Keratinocyte (primary cell): ENCODE measurements at regions not wholly inside any gene's neighbourhood (a gene's known extent, or its start where the extent isn't known, plus 50 kb on each side); places are given as distances from the start of the nearest gene placed in this dataset.
A peak's percentile ranks its signal among the peaks of the same experiment; 100 is the strongest.

Experiments
- DNase-seq: peaks from one replicate; pipeline ENCODE4 v3.0.0-alpha.2; 2011; ENCODE audit warnings: low read depth, missing footprints, low spot score
- FAIRE-seq: peaks from 2 replicates; lab custom pipeline; 2011; peaks lifted over from hg19 to GRCh38; lab: Jason Lieb, UNC
- H2AFZ ChIP-seq: 2 replicates; pipeline ENCODE4 v1.6.0; 2012; ENCODE audit warnings: low read length, control low read depth, inconsistent platforms; ENCODE audit not compliant: control insufficient read depth
- H3K27ac ChIP-seq: 2 replicates; pipeline ENCODE4 v1.5.1; 2011; ENCODE audit warnings: low read length; ENCODE audit not compliant: control insufficient read depth, insufficient read depth
- H3K27me3 ChIP-seq: 3 replicates; pipeline ENCODE4 v1.6.0; 2011; ENCODE audit warnings: low read length; ENCODE audit not compliant: control insufficient read depth, insufficient read depth; ENCODE audit errors: extremely low read depth
- H3K36me3 ChIP-seq, 2 experiments: 2 replicates in 1 of 2; 3 replicates in 1 of 2; pipeline ENCODE4 v1.5.1; 2011; ENCODE audit warnings: low read length in 2 of 2, mild to moderate bottlenecking in 1 of 2; ENCODE audit not compliant: control insufficient read depth in 2 of 2, insufficient read depth in 2 of 2; ENCODE audit errors: extremely low read depth in 1 of 2
- H3K4me1 ChIP-seq: 3 replicates; pipeline ENCODE4 v1.5.1; 2011; ENCODE audit warnings: low read length; ENCODE audit not compliant: control insufficient read depth, insufficient read depth; ENCODE audit errors: extremely low read depth
- H3K4me2 ChIP-seq: 3 replicates; pipeline ENCODE4 v1.6.0; 2011; ENCODE audit warnings: low read depth, low read length; ENCODE audit not compliant: control insufficient read depth, insufficient read depth; ENCODE audit errors: extremely low read depth
- H3K4me3 ChIP-seq, 3 experiments: fragments of 200-600 bp in 1 of 3; sonication (generic) in 1 of 3; 2 replicates in 2 of 3; 3 replicates in 1 of 3; pipeline ENCODE4 v1.5.1; 2011 to 2016; ENCODE audit warnings: low read length in 3 of 3, mild to moderate bottlenecking in 3 of 3, control low read depth in 2 of 3, inconsistent platforms in 1 of 3, low read depth in 1 of 3, mixed read lengths in 1 of 3, mixed run types in 1 of 3, moderate library complexity in 1 of 3; ENCODE audit not compliant: control insufficient read depth in 2 of 3, insufficient read depth in 2 of 3; ENCODE audit errors: extremely low read depth in 1 of 3
- H3K79me2 ChIP-seq: 2 replicates; pipeline ENCODE4 v1.6.0; 2012; ENCODE audit warnings: low read length; ENCODE audit not compliant: control insufficient read depth, insufficient read depth
- H3K9ac ChIP-seq: 3 replicates; pipeline ENCODE4 v1.6.0; 2011; ENCODE audit warnings: low read length; ENCODE audit not compliant: control insufficient read depth, insufficient read depth; ENCODE audit errors: extremely low read depth
- H3K9me1 ChIP-seq: 3 replicates; pipeline ENCODE4 v1.6.0; 2011; ENCODE audit warnings: low read length; ENCODE audit not compliant: control insufficient read depth, insufficient read depth; ENCODE audit errors: extremely low read depth
- H3K9me3 ChIP-seq: 2 replicates; pipeline ENCODE4 v1.5.1; 2012; ENCODE audit warnings: low read depth, low read length; ENCODE audit not compliant: control insufficient read depth
- H4K20me1 ChIP-seq: 3 replicates; pipeline ENCODE4 v1.6.0; 2011; ENCODE audit warnings: low read length; ENCODE audit not compliant: control insufficient read depth, insufficient read depth; ENCODE audit errors: extremely low read depth
- EZH2 ChIP-seq: IDR thresholded peaks from one replicate; pipeline ENCODE4 v1.6.1; 2012; ENCODE audit warnings: inconsistent platforms, mild to moderate bottlenecking, low read length, moderate library complexity
- dilution Hi-C: fragments of 300-500 bp; cut with MboI; formaldehyde crosslinking; loops from one replicate; pipeline ENCODE4 v1.7.0; 2020; ENCODE audit warnings: low sequenced_read_pairs; ENCODE audit not compliant: extremely low pct_ligation_motif_present
- TF ChIP-seq, protein P1 (sequence below), 3 experiments: IDR thresholded peaks in 1 of 3; conservative IDR thresholded peaks in 1 of 3; optimal IDR thresholded peaks in 1 of 3; 2 replicates in 2 of 3; 3 replicates in 1 of 3; pipeline versions ENCODE3 to v1.5.1; 2011; ENCODE audit warnings: low read length in 3 of 3, mild to moderate bottlenecking in 3 of 3, moderate library complexity in 2 of 3, control low read depth in 1 of 3, inconsistent platforms in 1 of 3; ENCODE audit not compliant: insufficient read depth in 2 of 3; ENCODE audit errors: extremely low read depth in 1 of 3

DNA sequence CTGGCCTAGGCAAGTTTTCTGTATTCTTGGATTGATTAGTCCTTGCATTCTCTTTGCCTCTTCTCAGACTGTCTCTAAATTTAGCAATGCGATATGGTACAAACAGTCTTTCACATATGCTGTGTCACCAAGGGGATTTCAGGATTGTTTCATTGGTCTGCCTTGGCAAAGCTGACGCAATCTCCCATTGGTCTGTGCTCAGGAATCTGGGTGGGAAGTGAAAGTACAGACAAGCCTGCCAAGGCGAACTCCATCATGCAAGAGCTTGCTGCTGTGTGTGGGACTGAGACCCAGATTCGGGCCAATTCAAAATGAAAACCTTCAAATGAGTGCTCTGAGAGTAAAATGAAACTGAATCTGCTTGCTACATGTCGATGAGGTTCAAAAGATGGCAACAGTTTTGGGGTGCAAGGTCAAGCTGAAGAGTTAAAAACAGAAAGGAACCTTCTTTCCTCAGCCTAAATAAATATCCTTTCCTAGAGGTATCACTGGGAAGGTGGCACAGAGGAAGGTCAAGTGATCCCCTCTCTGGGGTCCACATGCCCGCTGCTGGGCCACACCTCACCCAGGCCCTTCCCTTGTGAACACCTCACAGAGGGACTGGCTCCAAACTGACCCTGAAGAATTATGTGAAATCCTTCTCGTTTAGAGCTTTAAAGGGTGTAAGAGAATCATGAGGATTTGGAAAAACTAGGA, 198.8 kb upstream of the PREP start:
- FAIRE-seq (peak; percentile 96), DNase-seq (peak; percentile 93)
- TF ChIP-seq EZH2: no peak
- TF ChIP-seq, protein P1, sequence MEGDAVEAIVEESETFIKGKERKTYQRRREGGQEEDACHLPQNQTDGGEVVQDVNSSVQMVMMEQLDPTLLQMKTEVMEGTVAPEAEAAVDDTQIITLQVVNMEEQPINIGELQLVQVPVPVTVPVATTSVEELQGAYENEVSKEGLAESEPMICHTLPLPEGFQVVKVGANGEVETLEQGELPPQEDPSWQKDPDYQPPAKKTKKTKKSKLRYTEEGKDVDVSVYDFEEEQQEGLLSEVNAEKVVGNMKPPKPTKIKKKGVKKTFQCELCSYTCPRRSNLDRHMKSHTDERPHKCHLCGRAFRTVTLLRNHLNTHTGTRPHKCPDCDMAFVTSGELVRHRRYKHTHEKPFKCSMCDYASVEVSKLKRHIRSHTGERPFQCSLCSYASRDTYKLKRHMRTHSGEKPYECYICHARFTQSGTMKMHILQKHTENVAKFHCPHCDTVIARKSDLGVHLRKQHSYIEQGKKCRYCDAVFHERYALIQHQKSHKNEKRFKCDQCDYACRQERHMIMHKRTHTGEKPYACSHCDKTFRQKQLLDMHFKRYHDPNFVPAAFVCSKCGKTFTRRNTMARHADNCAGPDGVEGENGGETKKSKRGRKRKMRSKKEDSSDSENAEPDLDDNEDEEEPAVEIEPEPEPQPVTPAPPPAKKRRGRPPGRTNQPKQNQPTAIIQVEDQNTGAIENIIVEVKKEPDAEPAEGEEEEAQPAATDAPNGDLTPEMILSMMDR (optimal IDR thresholded peaks at IDR 0.05 in 1 of 3, IDR thresholded peaks at IDR 0.05 in 1 of 3, conservative IDR thresholded peaks at IDR 0.05 in 1 of 3; ENCODE audit: extremely low read depth in 1 of 3, insufficient read depth in 2 of 3, low read length in 3 of 3): no peak
- H3K27ac ChIP-seq: peak overlapping the region; percentile 99
- peaks cover 60% of the 10 kb centered on the region for H3K4me1 ChIP-seq
- no peaks in the 10 kb centered on the region for H3K27me3 ChIP-seq
- H3K9ac ChIP-seq: peak overlapping the region; percentile 92
- peak overlapping the region; percentile 83 for H3K4me2 ChIP-seq
- H3K79me2 ChIP-seq: no peaks in the 10 kb centered on the region
- H3K4me3 ChIP-seq: peak overlapping the region in 2 of 3 experiments; percentile 41 to 47
- H3K9me3 ChIP-seq: no peaks in the 10 kb centered on the region
- H2AFZ ChIP-seq: no peak overlapping the region
- no peaks in the 10 kb centered on the region for H3K9me1 ChIP-seq
- no peaks in the 10 kb centered on the region for H3K36me3 ChIP-seq
- dilution Hi-C loops: no loop called here
- no peaks in the 10 kb centered on the region for H4K20me1 ChIP-seq

DNA sequence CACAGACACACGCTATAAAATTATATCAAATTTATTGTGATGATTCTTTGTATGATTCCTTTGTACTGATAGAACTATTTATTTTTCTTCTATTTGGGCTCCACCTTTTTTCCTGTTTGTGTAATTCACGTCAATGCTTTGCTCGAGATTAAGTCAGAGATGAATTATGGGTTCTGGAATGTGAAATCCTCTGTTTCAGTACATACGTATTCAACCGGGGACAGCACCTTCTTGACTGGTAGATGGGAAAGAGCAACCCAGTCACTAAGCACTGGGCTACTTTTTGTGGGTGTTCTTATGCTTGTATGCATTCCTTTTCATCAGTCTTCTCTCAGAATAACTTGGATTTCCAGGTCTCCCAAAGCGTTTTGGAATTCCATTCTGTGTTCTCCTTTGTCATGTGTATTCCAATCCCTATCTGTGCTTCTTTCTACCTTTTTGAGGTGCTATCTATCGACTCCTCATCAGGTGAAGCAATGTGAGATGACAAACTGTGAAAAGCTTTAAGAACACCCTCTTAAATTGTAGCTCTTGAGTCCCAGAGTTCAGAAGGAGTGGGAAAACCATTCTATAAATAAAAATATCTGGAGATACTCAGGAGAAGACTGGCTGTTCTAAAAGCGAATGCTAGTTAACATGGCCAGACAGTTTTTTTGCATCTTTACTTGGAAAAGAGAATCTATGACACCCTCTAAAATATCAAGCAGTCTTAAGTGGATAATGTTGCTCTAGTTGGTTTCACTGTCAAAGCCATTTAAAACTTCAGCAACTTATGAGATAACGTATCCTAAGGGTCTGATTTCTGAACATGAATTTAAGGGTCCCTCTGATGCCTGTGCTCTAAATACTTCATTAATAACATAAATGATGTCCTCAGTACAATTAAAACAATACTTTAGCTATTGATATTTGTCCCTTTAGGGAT, 197.7 kb upstream of the PREP start:
- Histone ChIP-seq H3K4me1 (peaks cover 70% of the 10 kb centered on the region), H3K27me3 (no peaks in the 10 kb centered on the region), H3K9me1 (no peaks in the 10 kb centered on the region), H3K9ac (peak overlapping the region; percentile 92), H3K9me3 (no peaks in the 10 kb centered on the region), H3K27ac (peak overlapping the region; percentile 99), H3K79me2 (no peaks in the 10 kb centered on the region), H4K20me1 (no peaks in the 10 kb centered on the region), H3K36me3 (no peaks in the 10 kb centered on the region), H3K4me2 (peak overlapping the region; percentile 83), H2AFZ (no peak overlapping the region), H3K4me3 (peak overlapping the region in 2 of 3 experiments; percentile 23 to 58)
- FAIRE-seq (peak; percentile 76), DNase-seq (no peak)
- dilution Hi-C loops: no loop called here
- TF ChIP-seq EZH2: no peak
- TF ChIP-seq, protein P1 (optimal IDR thresholded peaks at IDR 0.05 in 1 of 3, IDR thresholded peaks at IDR 0.05 in 1 of 3, conservative IDR thresholded peaks at IDR 0.05 in 1 of 3; ENCODE audit: extremely low read depth in 1 of 3, insufficient read depth in 2 of 3, low read length in 3 of 3): no peak
